ENCODE measurements at regions not wholly inside any gene's neighbourhood (a gene's known extent, or its start where the extent isn't known, plus 50 kb on each side); places are given as distances from the start of the nearest gene placed in this dataset.

DNA sequence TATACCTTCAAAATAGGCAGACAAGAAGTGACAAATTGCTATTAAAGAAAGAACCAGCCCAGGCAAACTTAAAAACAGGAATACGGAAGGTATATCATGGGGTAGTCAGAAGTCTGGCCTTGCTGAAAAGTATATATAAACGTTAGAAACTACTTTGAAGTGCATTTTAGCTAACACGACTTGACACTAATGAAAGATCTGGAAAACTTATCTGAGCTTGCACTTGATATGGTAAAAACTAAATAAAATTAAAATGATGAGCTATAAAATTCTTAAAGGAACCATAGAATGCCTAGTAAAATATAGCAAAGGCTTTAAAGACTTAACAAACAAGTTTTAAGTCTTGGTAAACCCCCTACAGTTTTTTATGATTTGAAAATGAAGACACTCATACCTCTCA is 795.3 kb upstream of the PCDH20 start:
- H3K4me3 ChIP-seq (ENCODE audit: low read depth in 1 of 3, low read length in 3 of 3), result no peak overlapping the region
- TF ChIP-seq FOXA1 (IDR thresholded peaks at IDR 0.05) (no peak), HNF4A (conservative IDR thresholded peaks at IDR 0.05) (no peak), MAX (IDR thresholded peaks at IDR 0.05) (no peak), GABPA (IDR thresholded peaks at IDR 0.05 in 1 of 2, conservative IDR thresholded peaks at IDR 0.05 in 1 of 2) (no peak), NR2F2 (IDR thresholded peaks at IDR 0.05) (no peak), SP1 (IDR thresholded peaks at IDR 0.05) (no peak), TAF1 (conservative IDR thresholded peaks at IDR 0.05) (no peak), EGR1 (IDR thresholded peaks at IDR 0.05; ENCODE audit: low read depth in 2 of 2) (no peak), YY1 (IDR thresholded peaks at IDR 0.05) (no peak), JUND (IDR thresholded peaks at IDR 0.05) (no peak), FOXA2 (IDR thresholded peaks at IDR 0.05) (no peak), RXRA (IDR thresholded peaks at IDR 0.05) (no peak)
- TF ChIP-seq, protein P1, sequence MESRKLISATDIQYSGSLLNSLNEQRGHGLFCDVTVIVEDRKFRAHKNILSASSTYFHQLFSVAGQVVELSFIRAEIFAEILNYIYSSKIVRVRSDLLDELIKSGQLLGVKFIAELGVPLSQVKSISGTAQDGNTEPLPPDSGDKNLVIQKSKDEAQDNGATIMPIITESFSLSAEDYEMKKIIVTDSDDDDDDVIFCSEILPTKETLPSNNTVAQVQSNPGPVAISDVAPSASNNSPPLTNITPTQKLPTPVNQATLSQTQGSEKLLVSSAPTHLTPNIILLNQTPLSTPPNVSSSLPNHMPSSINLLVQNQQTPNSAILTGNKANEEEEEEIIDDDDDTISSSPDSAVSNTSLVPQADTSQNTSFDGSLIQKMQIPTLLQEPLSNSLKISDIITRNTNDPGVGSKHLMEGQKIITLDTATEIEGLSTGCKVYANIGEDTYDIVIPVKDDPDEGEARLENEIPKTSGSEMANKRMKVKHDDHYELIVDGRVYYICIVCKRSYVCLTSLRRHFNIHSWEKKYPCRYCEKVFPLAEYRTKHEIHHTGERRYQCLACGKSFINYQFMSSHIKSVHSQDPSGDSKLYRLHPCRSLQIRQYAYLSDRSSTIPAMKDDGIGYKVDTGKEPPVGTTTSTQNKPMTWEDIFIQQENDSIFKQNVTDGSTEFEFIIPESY (IDR thresholded peaks at IDR 0.05), result no peak
- TF ChIP-seq, protein P2, sequence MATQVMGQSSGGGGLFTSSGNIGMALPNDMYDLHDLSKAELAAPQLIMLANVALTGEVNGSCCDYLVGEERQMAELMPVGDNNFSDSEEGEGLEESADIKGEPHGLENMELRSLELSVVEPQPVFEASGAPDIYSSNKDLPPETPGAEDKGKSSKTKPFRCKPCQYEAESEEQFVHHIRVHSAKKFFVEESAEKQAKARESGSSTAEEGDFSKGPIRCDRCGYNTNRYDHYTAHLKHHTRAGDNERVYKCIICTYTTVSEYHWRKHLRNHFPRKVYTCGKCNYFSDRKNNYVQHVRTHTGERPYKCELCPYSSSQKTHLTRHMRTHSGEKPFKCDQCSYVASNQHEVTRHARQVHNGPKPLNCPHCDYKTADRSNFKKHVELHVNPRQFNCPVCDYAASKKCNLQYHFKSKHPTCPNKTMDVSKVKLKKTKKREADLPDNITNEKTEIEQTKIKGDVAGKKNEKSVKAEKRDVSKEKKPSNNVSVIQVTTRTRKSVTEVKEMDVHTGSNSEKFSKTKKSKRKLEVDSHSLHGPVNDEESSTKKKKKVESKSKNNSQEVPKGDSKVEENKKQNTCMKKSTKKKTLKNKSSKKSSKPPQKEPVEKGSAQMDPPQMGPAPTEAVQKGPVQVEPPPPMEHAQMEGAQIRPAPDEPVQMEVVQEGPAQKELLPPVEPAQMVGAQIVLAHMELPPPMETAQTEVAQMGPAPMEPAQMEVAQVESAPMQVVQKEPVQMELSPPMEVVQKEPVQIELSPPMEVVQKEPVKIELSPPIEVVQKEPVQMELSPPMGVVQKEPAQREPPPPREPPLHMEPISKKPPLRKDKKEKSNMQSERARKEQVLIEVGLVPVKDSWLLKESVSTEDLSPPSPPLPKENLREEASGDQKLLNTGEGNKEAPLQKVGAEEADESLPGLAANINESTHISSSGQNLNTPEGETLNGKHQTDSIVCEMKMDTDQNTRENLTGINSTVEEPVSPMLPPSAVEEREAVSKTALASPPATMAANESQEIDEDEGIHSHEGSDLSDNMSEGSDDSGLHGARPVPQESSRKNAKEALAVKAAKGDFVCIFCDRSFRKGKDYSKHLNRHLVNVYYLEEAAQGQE (IDR thresholded peaks at IDR 0.05), result no peak
- TF ChIP-seq, protein P3, sequence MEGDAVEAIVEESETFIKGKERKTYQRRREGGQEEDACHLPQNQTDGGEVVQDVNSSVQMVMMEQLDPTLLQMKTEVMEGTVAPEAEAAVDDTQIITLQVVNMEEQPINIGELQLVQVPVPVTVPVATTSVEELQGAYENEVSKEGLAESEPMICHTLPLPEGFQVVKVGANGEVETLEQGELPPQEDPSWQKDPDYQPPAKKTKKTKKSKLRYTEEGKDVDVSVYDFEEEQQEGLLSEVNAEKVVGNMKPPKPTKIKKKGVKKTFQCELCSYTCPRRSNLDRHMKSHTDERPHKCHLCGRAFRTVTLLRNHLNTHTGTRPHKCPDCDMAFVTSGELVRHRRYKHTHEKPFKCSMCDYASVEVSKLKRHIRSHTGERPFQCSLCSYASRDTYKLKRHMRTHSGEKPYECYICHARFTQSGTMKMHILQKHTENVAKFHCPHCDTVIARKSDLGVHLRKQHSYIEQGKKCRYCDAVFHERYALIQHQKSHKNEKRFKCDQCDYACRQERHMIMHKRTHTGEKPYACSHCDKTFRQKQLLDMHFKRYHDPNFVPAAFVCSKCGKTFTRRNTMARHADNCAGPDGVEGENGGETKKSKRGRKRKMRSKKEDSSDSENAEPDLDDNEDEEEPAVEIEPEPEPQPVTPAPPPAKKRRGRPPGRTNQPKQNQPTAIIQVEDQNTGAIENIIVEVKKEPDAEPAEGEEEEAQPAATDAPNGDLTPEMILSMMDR (IDR thresholded peaks at IDR 0.05; ENCODE audit: low read depth, low read length, missing input control), result no peak
- 54% methylated on average over 3 of the region's 3 CpGs for WGBS
- H3K36me3 ChIP-seq (ENCODE audit: control insufficient read depth in 4 of 4, insufficient read depth in 3 of 4, low read depth in 1 of 4, low read length in 3 of 4), result no peaks in the 10 kb centered on the region
- no peaks in the 10 kb centered on the region for H3K9me3 ChIP-seq (ENCODE audit: control insufficient read depth in 4 of 4, low read length in 3 of 4)
- no peak for DNase-seq (ENCODE audit: low spot score)
- no peak overlapping the region for H3K9ac ChIP-seq (ENCODE audit: low read depth in 1 of 2, low read length in 2 of 2)
- H3K4me1 ChIP-seq (ENCODE audit: control insufficient read depth in 4 of 4, insufficient read depth in 4 of 4, low read length in 3 of 4), result no peaks in the 10 kb centered on the region
- H3K27ac ChIP-seq (ENCODE audit: low read depth in 1 of 2, low read length in 2 of 2), result no peak overlapping the region
- H3K27me3 ChIP-seq (ENCODE audit: control insufficient read depth in 4 of 4, insufficient read depth in 4 of 4, low read length in 3 of 4), result no peaks in the 10 kb centered on the region

DNA sequence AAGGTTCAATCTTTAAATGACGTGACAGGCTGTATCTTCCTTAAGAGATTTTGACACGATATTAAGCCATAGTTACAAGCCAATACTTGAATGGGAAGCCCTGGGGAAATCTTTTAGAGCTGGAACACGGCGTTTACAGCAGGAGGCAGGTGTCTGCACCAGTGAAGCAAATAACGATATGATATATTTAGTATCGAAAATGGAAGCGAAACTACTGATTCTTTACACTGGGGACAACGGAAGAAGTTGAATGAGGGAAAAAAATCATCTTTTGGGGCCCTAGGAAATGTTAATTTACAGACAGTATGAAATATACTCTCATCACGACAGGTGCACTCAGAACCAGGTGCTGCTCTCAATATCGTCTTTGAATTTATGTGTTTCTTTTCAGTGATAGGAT is 793.9 kb upstream of the PCDH20 start:
- 71% methylated on average over 10 of the region's 10 CpGs for WGBS
- no peak for TF ChIP-seq TAF1 (conservative IDR thresholded peaks at IDR 0.05)
- TF ChIP-seq, protein P2 (IDR thresholded peaks at IDR 0.05), result no peak
- no peak for TF ChIP-seq YY1 (IDR thresholded peaks at IDR 0.05)
- no peak for TF ChIP-seq JUND (IDR thresholded peaks at IDR 0.05)
- H3K4me3 ChIP-seq (ENCODE audit: low read depth in 1 of 3, low read length in 3 of 3), result no peak overlapping the region
- H3K27ac ChIP-seq (ENCODE audit: low read depth in 1 of 2, low read length in 2 of 2), result no peak overlapping the region
- H3K9ac ChIP-seq (ENCODE audit: low read depth in 1 of 2, low read length in 2 of 2), result no peak overlapping the region
- no peak for DNase-seq (ENCODE audit: low spot score)
- no peaks in the 10 kb centered on the region for H3K27me3 ChIP-seq (ENCODE audit: control insufficient read depth in 4 of 4, insufficient read depth in 4 of 4, low read length in 3 of 4)
- no peaks in the 10 kb centered on the region for H3K9me3 ChIP-seq (ENCODE audit: control insufficient read depth in 4 of 4, low read length in 3 of 4)
- H3K4me1 ChIP-seq (ENCODE audit: control insufficient read depth in 4 of 4, insufficient read depth in 4 of 4, low read length in 3 of 4), result no peaks in the 10 kb centered on the region
- no peaks in the 10 kb centered on the region for H3K36me3 ChIP-seq (ENCODE audit: control insufficient read depth in 4 of 4, insufficient read depth in 3 of 4, low read depth in 1 of 4, low read length in 3 of 4)

Measured in liver (tissue), 8 donors.